ENCODE measurements at regions not wholly inside any gene's neighbourhood (a gene's known extent, or its start where the extent isn't known, plus 50 kb on each side); places are given as distances from the start of the nearest gene placed in this dataset.

- TF ChIP-seq CTCF (IDR thresholded peaks at IDR 0.05; ENCODE audit: borderline replicate concordance, control extremely low read depth, extremely low read depth, insufficient read depth, missing control alignments): no peak
- no peak for DNase-seq (ENCODE audit: low spot score)
- in situ Hi-C loops (cut with MboI; ENCODE audit: low sequenced_read_pairs, unreplicated experiment): no loop called here
Observed at GRCh38 chr14:97149775-97150174, 352.6 kb downstream of the VRK1 start.

- DNase-seq (ENCODE audit: low spot score): no peak
- in situ Hi-C loops (cut with MboI; ENCODE audit: low sequenced_read_pairs, unreplicated experiment): no loop called here
- no peak for TF ChIP-seq CTCF (IDR thresholded peaks at IDR 0.05; ENCODE audit: borderline replicate concordance, control extremely low read depth, extremely low read depth, insufficient read depth, missing control alignments)
Observed at GRCh38 chr14:97153527-97153926, 356.3 kb downstream of the VRK1 start.

GRCh38 chr14:97155320-97155719, 358.1 kb downstream of the VRK1 start:
- TF ChIP-seq CTCF (IDR thresholded peaks at IDR 0.05; ENCODE audit: borderline replicate concordance, control extremely low read depth, extremely low read depth, insufficient read depth, missing control alignments): no peak
- in situ Hi-C loops (cut with MboI; ENCODE audit: low sequenced_read_pairs, unreplicated experiment): no loop called here

GRCh38 chr14:97155814-97156213, 358.6 kb downstream of the VRK1 start:
- in situ Hi-C loops (cut with MboI; ENCODE audit: low sequenced_read_pairs, unreplicated experiment): no loop called here
- no peak for TF ChIP-seq CTCF (IDR thresholded peaks at IDR 0.05; ENCODE audit: borderline replicate concordance, control extremely low read depth, extremely low read depth, insufficient read depth, missing control alignments)
- DNase-seq (ENCODE audit: low spot score): no peak

More at GRCh38 chr14:97155320-97155719, 358.1 kb downstream of the VRK1 start:
- no peak for DNase-seq (ENCODE audit: low spot score)

GRCh38 chr14:97156705-97157104, 359.5 kb downstream of the VRK1 start:
- TF ChIP-seq CTCF (IDR thresholded peaks at IDR 0.05; ENCODE audit: borderline replicate concordance, control extremely low read depth, extremely low read depth, insufficient read depth, missing control alignments): no peak
- no peak for DNase-seq (ENCODE audit: low spot score)
- in situ Hi-C loops (cut with MboI; ENCODE audit: low sequenced_read_pairs, unreplicated experiment): no loop called here

- no peak for DNase-seq (ENCODE audit: low spot score)
- in situ Hi-C loops (cut with MboI; ENCODE audit: low sequenced_read_pairs, unreplicated experiment): no loop called here
- no peak for TF ChIP-seq CTCF (IDR thresholded peaks at IDR 0.05; ENCODE audit: borderline replicate concordance, control extremely low read depth, extremely low read depth, insufficient read depth, missing control alignments)
Observed at GRCh38 chr14:97158102-97158501, 360.9 kb downstream of the VRK1 start.

GRCh38 chr14:97159124-97159523, 361.9 kb downstream of the VRK1 start:
- no peak for TF ChIP-seq CTCF (IDR thresholded peaks at IDR 0.05; ENCODE audit: borderline replicate concordance, control extremely low read depth, extremely low read depth, insufficient read depth, missing control alignments)
- in situ Hi-C loops (cut with MboI; ENCODE audit: low sequenced_read_pairs, unreplicated experiment): no loop called here
- DNase-seq (ENCODE audit: low spot score): no peak
